Thyroid gland (tissue), 4 donors: ENCODE measurements at regions not wholly inside any gene's neighbourhood (a gene's known extent, or its start where the extent isn't known, plus 50 kb on each side); places are given as distances from the start of the nearest gene placed in this dataset.

ENCODE experiments used
- DNase-seq, 2 donors: peaks; one replicate each; pipeline ENCODE4 v3.0.0-alpha.2; 2019
- H3K27ac ChIP-seq, 3 donors: fragments of 200-600 bp; sonication (generic); 1 replicate in 2 of 3; 2 replicates in 1 of 3; pipeline ENCODE4 v1.5.1; 2016 to 2019; ENCODE audit warnings: mild to moderate bottlenecking in 1 of 3, moderate library complexity in 1 of 3
- H3K27me3 ChIP-seq: fragments of 200-600 bp; sonication (generic); one replicate; pipeline ENCODE4 v1.5.1; 2019
- H3K36me3 ChIP-seq, 2 donors: fragments of 200-600 bp; sonication (generic); one replicate each; pipeline ENCODE4 v1.5.1; 2016 to 2019
- H3K4me1 ChIP-seq, 2 donors: fragments of 200-600 bp; sonication (generic); one replicate each; pipeline ENCODE4 v1.5.1; 2017 to 2019
- H3K4me3 ChIP-seq, 3 donors: fragments of 200-600 bp; sonication (generic); replicated peaks in 1 of 3; 1 replicate in 2 of 3; 2 replicates in 1 of 3; pipeline ENCODE4 v1.5.1; 2016; ENCODE audit warnings: mild to moderate bottlenecking in 1 of 3
- H3K9me3 ChIP-seq: fragments of 200-600 bp; sonication (generic); one replicate; pipeline ENCODE4 v1.5.1; 2017
- POLR2A ChIP-seq, 2 donors: fragments of 450-650 bp; IDR thresholded peaks; one replicate each; pipeline ENCODE4 v1.6.1; 2017; ENCODE audit warnings: antibody characterized with exemption in 2 of 2, mild to moderate bottlenecking in 2 of 2, moderate library complexity in 1 of 2
- WGBS, 2 donors: methylation state at CpG; one replicate each; pipeline ENCODE4 v1.1.5; 2017; 5-methylcytosine and 5-hydroxymethylcytosine counted together
- intact Hi-C: fragments of 100-400 bp; cut with DNase I; formaldehyde crosslinking; loops from one replicate; pipeline ENCODE4 v1.15.1; 2023
- TF ChIP-seq, protein P1 (sequence below), 6 experiments: fragments of 200-600 bp in 3 of 6; fragments of 450-650 bp in 3 of 6; sonication (generic) in 3 of 6; IDR thresholded peaks; one replicate each; pipeline ENCODE4 v1.5.1; 2016 to 2019; ENCODE audit warnings: antibody characterized with exemption in 6 of 6, mild to moderate bottlenecking in 2 of 6, inconsistent platforms in 1 of 6, moderate library complexity in 1 of 6

DNA sequence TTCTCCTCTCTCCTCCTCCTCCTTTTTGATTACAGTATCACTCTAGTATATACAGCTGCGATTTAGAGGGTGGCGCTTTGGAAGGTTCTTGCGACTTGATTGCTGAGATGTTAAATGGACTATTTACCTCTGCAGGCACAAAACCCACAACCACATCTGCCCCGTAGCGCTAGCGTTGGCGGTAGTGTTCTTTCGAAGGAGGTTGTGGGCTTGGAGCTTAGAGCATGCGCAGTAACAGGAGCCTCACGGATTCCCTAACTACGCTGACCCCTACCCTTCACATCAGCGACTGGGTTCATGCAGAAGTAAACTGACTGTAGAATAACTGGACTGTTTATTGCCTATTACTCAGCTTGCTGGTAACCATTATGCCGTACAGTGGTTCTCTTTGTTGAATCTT lies 58.0 kb downstream of the CGGBP1 start:
- intact Hi-C loops = no loop called here
- no peaks in the 10 kb centered on the region for H3K36me3 ChIP-seq
- WGBS, 2 donors = 40 to 44% methylated on average over 13 of the region's 13 CpGs

DNA sequence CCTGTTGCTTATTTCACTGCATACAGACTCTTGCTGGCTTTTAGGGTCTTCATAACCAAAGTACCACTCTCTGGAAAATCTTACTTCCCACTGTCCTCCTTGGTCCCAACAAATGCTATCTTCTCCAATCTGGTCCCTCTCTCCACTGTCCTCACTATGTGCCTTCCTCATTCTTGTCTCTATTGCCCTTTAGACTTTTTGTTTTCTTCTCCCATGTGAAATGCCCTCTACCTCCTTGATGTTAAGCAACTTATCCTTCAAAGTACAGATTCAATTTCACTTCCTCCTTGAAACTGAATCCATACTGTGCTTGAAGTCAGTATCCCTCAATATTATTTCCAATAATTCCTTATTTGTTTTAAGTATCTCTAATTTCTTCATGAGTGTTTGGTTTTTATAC lies 60.8 kb downstream of the CGGBP1 start:
- no peaks in the 10 kb centered on the region for H3K36me3 ChIP-seq
- no peaks in the 10 kb centered on the region for H3K27me3 ChIP-seq
- H3K4me1 ChIP-seq = no peaks in the 10 kb centered on the region
- no peak overlapping the region for H3K4me3 ChIP-seq
- no peak for DNase-seq
- H3K9me3 ChIP-seq = no peaks in the 10 kb centered on the region
- no peak overlapping the region for H3K27ac ChIP-seq
- TF ChIP-seq, protein P1, sequence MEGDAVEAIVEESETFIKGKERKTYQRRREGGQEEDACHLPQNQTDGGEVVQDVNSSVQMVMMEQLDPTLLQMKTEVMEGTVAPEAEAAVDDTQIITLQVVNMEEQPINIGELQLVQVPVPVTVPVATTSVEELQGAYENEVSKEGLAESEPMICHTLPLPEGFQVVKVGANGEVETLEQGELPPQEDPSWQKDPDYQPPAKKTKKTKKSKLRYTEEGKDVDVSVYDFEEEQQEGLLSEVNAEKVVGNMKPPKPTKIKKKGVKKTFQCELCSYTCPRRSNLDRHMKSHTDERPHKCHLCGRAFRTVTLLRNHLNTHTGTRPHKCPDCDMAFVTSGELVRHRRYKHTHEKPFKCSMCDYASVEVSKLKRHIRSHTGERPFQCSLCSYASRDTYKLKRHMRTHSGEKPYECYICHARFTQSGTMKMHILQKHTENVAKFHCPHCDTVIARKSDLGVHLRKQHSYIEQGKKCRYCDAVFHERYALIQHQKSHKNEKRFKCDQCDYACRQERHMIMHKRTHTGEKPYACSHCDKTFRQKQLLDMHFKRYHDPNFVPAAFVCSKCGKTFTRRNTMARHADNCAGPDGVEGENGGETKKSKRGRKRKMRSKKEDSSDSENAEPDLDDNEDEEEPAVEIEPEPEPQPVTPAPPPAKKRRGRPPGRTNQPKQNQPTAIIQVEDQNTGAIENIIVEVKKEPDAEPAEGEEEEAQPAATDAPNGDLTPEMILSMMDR (IDR thresholded peaks at IDR 0.05) = no peak
- TF ChIP-seq POLR2A (IDR thresholded peaks at IDR 0.05) = no peak
- intact Hi-C loops = no loop called here

More for the DNA sequence above, 58.0 kb downstream of the CGGBP1 start:
- no peak for DNase-seq
- no peaks in the 10 kb centered on the region for H3K4me1 ChIP-seq
- no peak overlapping the region for H3K27ac ChIP-seq
- no peaks in the 10 kb centered on the region for H3K9me3 ChIP-seq
- TF ChIP-seq POLR2A (IDR thresholded peaks at IDR 0.05) = no peak
- TF ChIP-seq, protein P1 (IDR thresholded peaks at IDR 0.05) = no peak
- no peak overlapping the region for H3K4me3 ChIP-seq
- H3K27me3 ChIP-seq = no peaks in the 10 kb centered on the region

- Histone ChIP-seq H3K9me3 (no peaks in the 10 kb centered on the region), H3K4me3 (no peak overlapping the region), H3K36me3 (no peaks in the 10 kb centered on the region), H3K27me3 (no peaks in the 10 kb centered on the region), H3K4me1 (no peaks in the 10 kb centered on the region), H3K27ac (no peak overlapping the region)
- DNase-seq = no peak
- TF ChIP-seq POLR2A (IDR thresholded peaks at IDR 0.05) = no peak
- TF ChIP-seq, protein P1 (IDR thresholded peaks at IDR 0.05) = no peak
- 70 to 87% methylated on average over 4 of the region's 4 CpGs for WGBS, 2 donors
- intact Hi-C loops = no loop called here
Measured at GRCh38 chr3:87997298-87997697, 61.5 kb downstream of the CGGBP1 start.

DNA sequence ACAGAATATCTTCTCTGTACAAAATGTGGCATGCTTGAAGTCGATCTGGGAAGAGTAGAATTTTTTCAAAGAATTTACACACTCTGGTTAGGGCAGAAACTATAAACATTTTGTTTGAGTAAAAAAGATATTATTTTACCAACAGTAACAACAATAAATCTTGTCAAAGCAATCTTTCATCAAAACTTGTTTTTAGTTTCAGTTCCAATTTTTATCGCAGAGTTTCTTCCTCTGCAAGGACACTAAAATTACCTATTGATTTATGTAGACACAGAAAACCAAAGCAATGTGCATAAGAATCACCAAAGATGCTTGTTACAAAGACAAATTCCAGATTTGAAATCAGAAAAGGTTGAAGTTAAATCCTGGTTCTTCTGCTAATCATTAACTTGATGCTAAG lies 61.9 kb downstream of the CGGBP1 start:
- H3K36me3 ChIP-seq = no peaks in the 10 kb centered on the region
- no peak for DNase-seq
- H3K4me1 ChIP-seq = no peaks in the 10 kb centered on the region
- intact Hi-C loops = no loop called here
- no peak overlapping the region for H3K4me3 ChIP-seq
- WGBS, 2 donors = 68 to 76% methylated on average over 2 of the region's 2 CpGs
- H3K27me3 ChIP-seq = no peaks in the 10 kb centered on the region
- no peak overlapping the region for H3K27ac ChIP-seq
- no peak for TF ChIP-seq POLR2A (IDR thresholded peaks at IDR 0.05)
- TF ChIP-seq, protein P1 (IDR thresholded peaks at IDR 0.05) = no peak
- H3K9me3 ChIP-seq = no peaks in the 10 kb centered on the region

- H3K27ac ChIP-seq = no peak overlapping the region
- intact Hi-C loops = no loop called here
- H3K4me3 ChIP-seq = no peak overlapping the region
- H3K27me3 ChIP-seq = no peaks in the 10 kb centered on the region
- H3K4me1 ChIP-seq = no peaks in the 10 kb centered on the region
- DNase-seq = no peak
- no peaks in the 10 kb centered on the region for H3K36me3 ChIP-seq
- 90 to 93% methylated on average over 4 of the region's 4 CpGs for WGBS, 2 donors
- H3K9me3 ChIP-seq = no peaks in the 10 kb centered on the region
- no peak for TF ChIP-seq POLR2A (IDR thresholded peaks at IDR 0.05)
- TF ChIP-seq, protein P1 (IDR thresholded peaks at IDR 0.05) = no peak
Measured at GRCh38 chr3:87993566-87993965, 65.2 kb downstream of the CGGBP1 start.
